ENCODE measurements at regions not wholly inside any gene's neighbourhood (a gene's known extent, or its start where the extent isn't known, plus 50 kb on each side); places are given as distances from the start of the nearest gene placed in this dataset.
"Not testable (repeated sequence)": the region's sequence is repeated elsewhere in the genome, so short reads cannot be mapped to it uniquely, and the experiment has no call there.

DNA sequence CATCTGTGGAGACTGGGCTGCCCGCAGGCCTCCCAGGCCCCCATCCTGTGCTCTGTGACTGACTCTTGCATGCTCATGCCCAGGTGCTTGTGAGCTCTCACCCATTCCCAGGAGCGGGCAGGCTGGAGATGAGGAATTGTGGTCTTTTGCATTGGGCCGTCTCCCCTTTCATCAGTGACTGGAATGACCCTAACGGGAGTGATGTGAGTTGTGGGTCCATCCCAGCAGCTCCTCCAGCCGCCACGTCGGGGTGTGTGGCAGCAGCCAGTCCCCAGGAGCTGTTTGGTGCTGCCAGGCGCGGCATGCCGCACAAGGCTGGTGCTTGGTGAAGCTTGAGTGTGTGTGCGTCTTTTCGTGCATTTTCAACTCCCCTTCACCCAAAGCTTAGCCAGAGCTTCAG, 164.2 kb downstream of the ACTR3B start:
- in situ Hi-C loops (cut with MboI; ENCODE audit: low pct_unique_long_range_greater_than_20kb in 2 of 9, low sequenced_read_pairs in 9 of 9, unreplicated experiment in 9 of 9), result no loop called here
- ATAC-seq (replicated peaks in 6 of 8), result no peak
- H3K27ac ChIP-seq, result no peak overlapping the region
- peaks cover 0 to 6% of the 10 kb centered on the region in 2 donors for H3K4me1 ChIP-seq (replicated peaks in 1 of 2)
- H3K4me3 ChIP-seq, result no peak overlapping the region
- WGBS, 10 experiments, result 40 to 100% (median 90%) methylated on average over 1 to 10 of the region's 12 CpGs; no CpG with 5 or more reads in 3 of the 10 experiments

- in situ Hi-C loops (cut with MboI; ENCODE audit: low pct_unique_long_range_greater_than_20kb in 2 of 9, low sequenced_read_pairs in 9 of 9, unreplicated experiment in 9 of 9), result no loop called here
- Histone ChIP-seq H3K4me3 (no peak overlapping the region), H3K27ac (no peak overlapping the region), H3K4me1 (replicated peaks in 1 of 2) (peaks cover 0 to 6% of the 10 kb centered on the region in 2 donors)
- no peak for ATAC-seq (replicated peaks in 6 of 8)
- WGBS, 10 experiments, result 70 to 95% (median 88%) methylated on average over 2 to 3 of the region's 6 CpGs; no CpG with 5 or more reads in 6 of the 10 experiments
These were observed 164.7 kb downstream of the ACTR3B start for GRCh38 chr7:152924238-152924637.

DNA sequence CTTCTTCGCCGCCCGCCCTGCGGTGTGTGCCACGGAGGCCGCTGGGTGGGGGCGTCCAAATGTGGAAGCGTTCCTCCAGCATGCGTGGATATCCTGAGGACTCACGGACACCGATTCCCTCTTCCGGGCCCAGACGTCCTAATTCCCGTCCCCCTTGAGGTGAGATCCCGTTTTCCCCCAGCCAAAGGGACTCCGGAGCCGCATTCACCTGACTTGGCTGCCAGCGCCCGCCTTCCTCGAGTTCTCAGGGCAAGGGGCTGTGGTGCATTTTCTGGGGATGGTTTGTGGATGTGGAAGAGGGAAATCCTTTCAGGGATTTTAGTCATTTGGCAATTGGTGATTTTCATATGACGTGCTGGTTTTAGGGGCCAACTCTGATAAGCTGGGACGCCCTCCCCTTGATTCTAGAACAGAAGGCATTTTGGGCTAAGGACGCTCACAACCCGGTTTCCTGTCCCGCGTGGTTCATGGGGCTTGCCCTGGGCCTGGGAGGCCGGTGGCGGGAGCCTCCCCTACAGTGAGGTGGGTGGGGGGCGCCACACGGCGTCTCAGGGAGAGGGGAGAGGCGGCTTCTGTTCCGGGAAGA, 165.4 kb downstream of the ACTR3B start:
- H3K27ac ChIP-seq, result no peak overlapping the region
- peak overlapping the region; percentile 25 to 41 (median 39) for H3K4me3 ChIP-seq
- in situ Hi-C loops (cut with MboI; ENCODE audit: low pct_unique_long_range_greater_than_20kb in 2 of 9, low sequenced_read_pairs in 9 of 9, unreplicated experiment in 9 of 9), result no loop called here
- H3K4me1 ChIP-seq (replicated peaks in 1 of 2), result peaks cover 0 to 2% of the 10 kb centered on the region in 2 donors
- no peak for ATAC-seq (replicated peaks in 6 of 8)
- 21 to 67% (median 60%) methylated on average over 7 to 15 of the region's 33 CpGs; no CpG with 5 or more reads in 6 of the 10 experiments for WGBS, 10 experiments

DNA sequence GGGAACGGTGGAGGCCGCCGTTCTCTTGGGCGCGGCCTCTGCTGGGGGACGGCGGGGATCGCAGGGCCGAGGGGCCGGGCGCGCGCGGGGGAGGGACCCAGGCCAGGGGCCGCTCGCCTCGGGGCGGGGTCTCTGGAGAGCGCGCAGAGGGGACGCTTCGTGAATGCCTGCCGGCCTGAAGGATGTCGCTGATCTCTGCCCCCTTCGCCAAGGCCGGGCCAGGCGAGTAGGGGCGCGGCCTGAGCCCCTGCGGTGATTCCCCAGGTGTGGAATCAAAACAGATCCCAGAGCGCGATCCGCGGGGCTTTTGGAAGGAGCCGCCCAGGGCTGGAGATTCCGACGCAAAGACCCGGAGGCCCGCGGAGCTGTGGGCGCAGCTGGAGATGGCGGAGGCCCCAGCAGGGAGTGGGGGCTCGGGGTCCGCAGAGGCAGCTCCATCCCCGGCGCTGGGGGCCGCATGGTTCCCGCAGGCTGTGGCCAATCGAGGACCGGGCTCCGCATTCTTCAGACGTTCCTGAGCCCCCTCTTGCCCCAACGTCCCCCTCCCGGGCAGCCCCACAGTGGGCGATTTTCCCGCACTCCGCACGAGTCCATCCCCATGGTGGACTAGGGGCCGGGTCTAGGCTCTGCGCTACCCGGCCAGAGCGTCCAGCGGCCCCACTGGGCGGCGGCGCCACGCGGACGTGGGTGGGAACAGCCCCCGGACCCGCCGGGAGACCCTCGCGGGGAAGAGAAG, 166.0 kb downstream of the ACTR3B start:
- peak; percentile 28 to 97 (median 94) for ATAC-seq (replicated peaks in 6 of 8)
- 0 to 13% (median 2%) methylated on average over 1 to 6 of the region's 74 CpGs; no CpG with 5 or more reads in 6 of the 10 experiments for WGBS, 10 experiments
- peaks cover 0 to 2% of the 10 kb centered on the region in 2 donors for H3K4me1 ChIP-seq (replicated peaks in 1 of 2)
- in situ Hi-C loops (cut with MboI; ENCODE audit: low pct_unique_long_range_greater_than_20kb in 2 of 9, low sequenced_read_pairs in 9 of 9, unreplicated experiment in 9 of 9), result no loop called here
- H3K4me3 ChIP-seq, result peak overlapping the region; percentile 25 to 41 (median 39)
- H3K27ac ChIP-seq, result no peak overlapping the region

GRCh38 chr7:152931633-152932032, 172.1 kb downstream of the ACTR3B start:
- Histone ChIP-seq H3K27ac (no peak overlapping the region), H3K4me1 (replicated peaks in 1 of 2) (peaks cover 0 to 6% of the 10 kb centered on the region in 2 donors), H3K4me3 (no peak overlapping the region)
- 14 to 100% (median 78%) methylated on average over 1 to 5 of the region's 6 CpGs; no CpG with 5 or more reads in 3 of the 10 experiments for WGBS, 10 experiments
- in situ Hi-C loops (cut with MboI; ENCODE audit: low pct_unique_long_range_greater_than_20kb in 2 of 9, low sequenced_read_pairs in 9 of 9, unreplicated experiment in 9 of 9), result no loop called here
- ATAC-seq (replicated peaks in 6 of 8), result peak in 2 of 8 experiments; percentile 54 to 83

- in situ Hi-C loops (cut with MboI; ENCODE audit: low pct_unique_long_range_greater_than_20kb in 2 of 9, low sequenced_read_pairs in 9 of 9, unreplicated experiment in 9 of 9), result no loop called here
- 0 to 71% (median 50%) methylated on average over 1 of the region's 1 CpG; no CpG with 5 or more reads in 5 of the 10 experiments for WGBS, 10 experiments
- peak in 2 of 8 experiments; percentile 52 to 71 for ATAC-seq (replicated peaks in 6 of 8)
- no peak overlapping the region for H3K4me3 ChIP-seq
- H3K4me1 ChIP-seq (replicated peaks in 1 of 2), result no peaks in the 10 kb centered on the region
- H3K27ac ChIP-seq, result no peak overlapping the region
These were observed 177.7 kb downstream of the ACTR3B start for GRCh38 chr7:152937282-152937681.

- WGBS, 10 experiments, result 0 to 100% (median 67%) methylated on average over 1 of the region's 2 CpGs; no CpG with 5 or more reads in 6 of the 10 experiments
- H3K4me3 ChIP-seq; H3K4me1 ChIP-seq (replicated peaks in 1 of 2); ATAC-seq (replicated peaks in 6 of 8); H3K27ac ChIP-seq; in situ Hi-C loops (cut with MboI; ENCODE audit: low pct_unique_long_range_greater_than_20kb in 2 of 9, low sequenced_read_pairs in 9 of 9, unreplicated experiment in 9 of 9): not testable (repeated sequence)
These were observed 187.1 kb downstream of the ACTR3B start for GRCh38 chr7:152946616-152947015.

DNA sequence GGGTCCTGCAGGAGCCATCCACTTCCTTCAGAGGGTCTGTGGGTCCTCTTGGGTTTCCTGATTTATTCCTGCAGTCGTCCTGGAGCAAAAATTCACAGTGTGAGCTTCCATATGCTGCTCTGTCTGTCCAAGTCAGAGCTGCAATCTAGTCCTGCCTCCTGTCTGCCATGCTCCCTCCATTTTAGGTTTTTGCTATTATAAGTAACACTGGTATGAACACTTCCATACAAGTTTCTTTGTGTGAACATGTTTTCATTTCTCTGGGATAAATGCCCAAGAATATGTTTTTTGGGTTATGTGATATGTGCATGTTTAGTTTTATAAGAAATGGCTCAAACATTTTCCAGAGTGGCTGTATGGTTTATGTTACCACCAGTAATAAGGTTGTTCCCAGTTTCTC, 188.1 kb downstream of the ACTR3B start:
- H3K4me1 ChIP-seq (replicated peaks in 1 of 2), result no peaks in the 10 kb centered on the region
- ATAC-seq (replicated peaks in 6 of 8), result no peak
- no peak overlapping the region for H3K27ac ChIP-seq
- WGBS, 10 experiments, result 0 to 17% (median 0%) methylated on average over 1 of the region's 1 CpG; no CpG with 5 or more reads in 7 of the 10 experiments
- H3K4me3 ChIP-seq, result no peak overlapping the region
- in situ Hi-C loops (cut with MboI; ENCODE audit: low pct_unique_long_range_greater_than_20kb in 2 of 9, low sequenced_read_pairs in 9 of 9, unreplicated experiment in 9 of 9), result no loop called here

DNA sequence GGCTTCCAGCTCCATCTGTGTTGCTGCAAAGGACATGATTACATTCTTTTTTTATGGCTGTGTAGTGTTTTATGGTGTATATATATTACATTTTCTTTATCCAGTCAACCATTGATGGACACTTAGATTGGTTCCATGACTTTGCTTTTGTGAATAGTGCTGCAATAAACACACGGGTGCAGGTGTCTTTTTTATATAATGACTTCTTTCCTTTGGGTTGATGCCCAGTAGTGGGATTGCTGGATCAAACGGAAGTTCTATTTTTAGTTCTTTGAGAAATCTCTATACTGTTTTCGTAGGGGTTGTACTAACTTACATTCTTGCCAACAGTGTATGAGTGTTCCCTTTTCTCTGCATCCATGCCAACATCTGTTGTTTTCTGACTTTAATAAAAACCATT, 189.7 kb downstream of the ACTR3B start:
- in situ Hi-C loops (cut with MboI; ENCODE audit: low pct_unique_long_range_greater_than_20kb in 2 of 9, low sequenced_read_pairs in 9 of 9, unreplicated experiment in 9 of 9), result no loop called here
- WGBS, 10 experiments, result 0 to 100% (median 84%) methylated on average over 1 to 3 of the region's 3 CpGs; no CpG with 5 or more reads in 1 of the 10 experiments
- Histone ChIP-seq H3K4me1 (replicated peaks in 1 of 2) (no peaks in the 10 kb centered on the region), H3K4me3 (no peak overlapping the region), H3K27ac (no peak overlapping the region)
- ATAC-seq (replicated peaks in 6 of 8), result no peak

- no peak for ATAC-seq (replicated peaks in 6 of 8)
- Histone ChIP-seq H3K27ac (no peak overlapping the region), H3K4me1 (replicated peaks in 1 of 2) (no peaks in the 10 kb centered on the region), H3K4me3 (no peak overlapping the region)
- in situ Hi-C loops (cut with MboI; ENCODE audit: low pct_unique_long_range_greater_than_20kb in 2 of 9, low sequenced_read_pairs in 9 of 9, unreplicated experiment in 9 of 9), result no loop called here
- 0 to 83% (median 60%) methylated on average over 1 to 4 of the region's 4 CpGs; no CpG with 5 or more reads in 1 of the 10 experiments for WGBS, 10 experiments
These were observed 190.2 kb downstream of the ACTR3B start for GRCh38 chr7:152949790-152950189.

DNA sequence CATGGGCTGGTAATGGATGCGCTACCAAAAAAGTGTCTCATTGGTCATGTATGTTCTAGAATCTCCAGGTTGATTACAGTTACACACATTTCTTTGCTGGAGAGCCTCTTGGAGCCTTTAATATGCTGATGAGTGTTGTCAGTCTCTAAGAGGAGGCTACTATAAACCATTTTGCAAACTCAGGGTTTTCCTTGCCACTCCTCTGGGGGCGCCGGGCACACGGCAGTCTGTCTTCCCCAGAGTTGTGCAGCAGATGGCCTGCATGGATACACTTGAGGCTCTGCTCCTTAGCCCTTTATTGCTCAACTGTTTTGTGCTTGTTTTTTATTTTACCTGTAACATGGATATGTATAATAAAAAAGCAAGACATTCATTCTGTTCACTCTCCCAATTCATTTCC, 196.5 kb downstream of the ACTR3B start:
- no peaks in the 10 kb centered on the region for H3K4me1 ChIP-seq (replicated peaks in 1 of 2)
- in situ Hi-C loops (cut with MboI; ENCODE audit: low pct_unique_long_range_greater_than_20kb in 2 of 9, low sequenced_read_pairs in 9 of 9, unreplicated experiment in 9 of 9), result no loop called here
- H3K27ac ChIP-seq, result no peak overlapping the region
- no peak overlapping the region for H3K4me3 ChIP-seq
- WGBS, 10 experiments, result 6 to 100% (median 70%) methylated on average over 1 to 4 of the region's 4 CpGs; no CpG with 5 or more reads in 2 of the 10 experiments
- peak in 2 of 8 experiments; percentile 23 to 25 for ATAC-seq (replicated peaks in 6 of 8)

DNA sequence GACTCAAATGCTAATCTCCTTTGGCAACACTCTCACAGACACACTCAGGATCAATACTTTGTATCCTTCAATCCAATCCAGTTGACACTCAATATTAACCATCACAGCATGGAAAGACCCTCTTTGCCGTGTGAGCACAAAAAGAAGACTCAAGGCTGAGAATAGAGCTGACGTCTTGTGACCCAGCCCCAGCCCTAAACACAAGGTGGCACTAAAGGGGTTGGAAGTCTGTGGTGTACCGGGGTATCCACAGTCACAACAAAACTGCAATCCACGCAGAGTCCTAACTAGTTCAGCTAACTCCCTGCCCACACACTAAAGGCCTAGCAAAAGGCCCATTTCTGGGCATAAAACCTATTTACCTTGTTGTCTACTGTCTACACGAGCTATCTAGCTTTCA, 200.1 kb downstream of the ACTR3B start:
- 14 to 100% (median 64%) methylated on average over 1 to 5 of the region's 5 CpGs; no CpG with 5 or more reads in 1 of the 10 experiments for WGBS, 10 experiments
- ATAC-seq (replicated peaks in 6 of 8), result peak in 3 of 8 experiments; percentile 23 to 65 (median 29)

DNA sequence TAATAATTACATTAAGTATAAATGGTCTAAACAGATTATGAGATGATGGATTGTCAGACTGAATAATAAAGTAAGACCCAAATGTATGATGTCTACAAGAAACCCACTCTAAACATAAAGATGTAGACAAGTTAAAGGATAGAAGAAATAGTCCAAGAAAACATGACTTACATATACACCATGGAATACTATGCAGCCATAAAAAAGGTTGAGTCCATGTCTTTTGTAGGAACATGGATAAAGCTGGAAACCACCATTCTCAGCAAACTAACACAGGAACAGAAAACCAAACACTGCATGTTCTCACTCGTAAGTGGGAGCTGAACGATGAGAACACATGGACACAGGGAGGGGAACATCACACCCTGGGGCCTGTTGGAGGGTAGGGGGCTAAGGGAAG, 202.2 kb downstream of the ACTR3B start:
- 15 to 62% (median 57%) methylated on average over 2 of the region's 2 CpGs; no CpG with 5 or more reads in 7 of the 10 experiments for WGBS, 10 experiments
- ATAC-seq (replicated peaks in 6 of 8); H3K27ac ChIP-seq; in situ Hi-C loops (cut with MboI; ENCODE audit: low pct_unique_long_range_greater_than_20kb in 2 of 9, low sequenced_read_pairs in 9 of 9, unreplicated experiment in 9 of 9); H3K4me3 ChIP-seq; H3K4me1 ChIP-seq (replicated peaks in 1 of 2): not testable (repeated sequence)

More for the DNA sequence above, 200.1 kb downstream of the ACTR3B start:
- Histone ChIP-seq H3K4me1 (replicated peaks in 1 of 2) (no peaks in the 10 kb centered on the region), H3K27ac (no peak overlapping the region), H3K4me3 (no peak overlapping the region)
- in situ Hi-C loops (cut with MboI; ENCODE audit: low pct_unique_long_range_greater_than_20kb in 2 of 9, low sequenced_read_pairs in 9 of 9, unreplicated experiment in 9 of 9), result no loop called here

All from motor neuron (in vitro differentiated cells).